WTC11 (cell line): ENCODE measurements at regions not wholly inside any gene's neighbourhood (a gene's known extent, or its start where the extent isn't known, plus 50 kb on each side); places are given as distances from the start of the nearest gene placed in this dataset.

Experiments used
- AFF4 ChIP-seq: sonication (generic); formaldehyde crosslinking; IDR thresholded peaks from 2 replicates; pipeline ENCODE4 v1.8.1; 2023; ENCODE audit warnings: mild to moderate bottlenecking, missing genetic modification reagents, borderline replicate concordance
- ATF2 ChIP-seq: sonication (generic); formaldehyde crosslinking; IDR thresholded peaks from 2 replicates; pipeline ENCODE4 v1.8.1; 2022; ENCODE audit warnings: low read depth, missing genetic modification reagents, borderline replicate concordance
- CREB1 ChIP-seq: sonication (generic); formaldehyde crosslinking; IDR thresholded peaks from 2 replicates; pipeline ENCODE4 v1.8.0; 2023; ENCODE audit warnings: mild to moderate bottlenecking, missing genetic modification reagents
- CTCF ChIP-seq: fragments of 200-600 bp; IDR thresholded peaks from 2 replicates; pipeline ENCODE4 v1.8.0; 2022; ENCODE audit warnings: antibody characterized with exemption
- E2F5 ChIP-seq: sonication (generic); formaldehyde crosslinking; IDR thresholded peaks from 2 replicates; pipeline ENCODE4 v1.8.1; 2022; ENCODE audit warnings: mild to moderate bottlenecking, moderate library complexity, missing genetic modification reagents
- ELF4 ChIP-seq: sonication (generic); formaldehyde crosslinking; IDR thresholded peaks from 2 replicates; pipeline ENCODE4 v1.8.1; 2022; ENCODE audit warnings: low read depth, mild to moderate bottlenecking, moderate library complexity, missing genetic modification reagents
- ERG ChIP-seq: fragments of 250-450 bp; sonication (Bioruptor Pico); IDR thresholded peaks from 2 replicates; pipeline ENCODE4 v1.8.0; 2021; ENCODE audit warnings: mild to moderate bottlenecking
- GTF2I ChIP-seq: fragments of 250-450 bp; sonication (Bioruptor Pico); conservative IDR thresholded peaks from 2 replicates; pipeline ENCODE4 v1.4.0; 2021; ENCODE audit warnings: mild to moderate bottlenecking
- KAT7 ChIP-seq: sonication (generic); formaldehyde crosslinking; IDR thresholded peaks from 2 replicates; pipeline ENCODE4 v1.8.1; 2023; ENCODE audit warnings: missing genetic modification reagents, mild to moderate bottlenecking, borderline replicate concordance
- OVOL2 ChIP-seq: fragments of 250-450 bp; sonication (Bioruptor Pico); IDR thresholded peaks from 2 replicates; pipeline ENCODE4 v1.9.0; 2021; ENCODE audit warnings: mild to moderate bottlenecking, borderline replicate concordance
- RELA ChIP-seq: sonication (generic); formaldehyde crosslinking; IDR thresholded peaks from 2 replicates; pipeline ENCODE4 v1.8.1; 2022; ENCODE audit warnings: missing genetic modification reagents, mild to moderate bottlenecking, borderline replicate concordance
- TEAD4 ChIP-seq: sonication (generic); formaldehyde crosslinking; IDR thresholded peaks from 2 replicates; pipeline ENCODE4 v1.8.0; 2022; ENCODE audit warnings: mild to moderate bottlenecking, missing genetic modification reagents
- USF1 ChIP-seq: sonication (generic); formaldehyde crosslinking; IDR thresholded peaks from 2 replicates; pipeline ENCODE4 v1.8.0; 2022; ENCODE audit warnings: mild to moderate bottlenecking, missing genetic modification reagents
- ZNF423 ChIP-seq: fragments of 250-450 bp; sonication (Bioruptor Pico); IDR thresholded peaks from 2 replicates; pipeline ENCODE4 v2.1.2; 2022; ENCODE audit warnings: mild to moderate bottlenecking, moderate library complexity

GRCh38 chr16:85184404-85184803 lies 72.1 kb upstream of the CIBAR2 start:
- TF ChIP-seq ERG (no peak), CTCF (no peak), OVOL2 (no peak), ZNF423 (CRISPR knock-in tag) (no peak), CREB1 (CRISPR knock-in tag) (no peak), GTF2I (CRISPR knock-in tag) (no peak), KAT7 (CRISPR knock-in tag) (no peak), RELA (CRISPR knock-in tag) (no peak), E2F5 (CRISPR knock-in tag) (no peak), USF1 (no peak), AFF4 (no peak), TEAD4 (CRISPR knock-in tag) (no peak), ELF4 (CRISPR knock-in tag) (no peak), ATF2 (no peak)
